HCT116 (cell line): ENCODE measurements at regions not wholly inside any gene's neighbourhood (a gene's known extent, or its start where the extent isn't known, plus 50 kb on each side); places are given as distances from the start of the nearest gene placed in this dataset.

ENCODE experiments used
- ATAC-seq: fragments of 200-7000 bp; cut with Tn5 transposase; 2 replicates; pipeline ENCODE4 v1.9.1; 2020; ENCODE audit warnings: mild to moderate bottlenecking, moderate library complexity
- BruUV-seq: library from RNA; stranded (reverse); fragments of 400-500 nt; replicated peaks from 2 replicates; lab custom pipeline; 2021; lab: Mats Ljungman, UMichigan
- CTCF ChIA-PET: fragments of 300-600 bp; sonication (Branson Sonifier 250); formaldehyde crosslinking; loops from one replicate; lab custom pipeline; 2021; ENCODE audit warnings: antibody characterized with exemption; lab: Charles Lee
- POLR2A ChIA-PET: fragments of 300-600, 350-600 bp; sonication (Branson Sonifier 250); formaldehyde crosslinking; loops from one replicate; lab custom pipeline; 2021; ENCODE audit warnings: antibody characterized with exemption; lab: Charles Lee
- RAD21 ChIA-PET, 2 experiments: fragments of 300-600 bp; sonication (Branson Sonifier 250); formaldehyde crosslinking; loops; one replicate each; lab custom pipeline; 2023; ENCODE audit warnings: low total read pairs in 2 of 2; ENCODE audit not compliant: uncharacterized antibody in 2 of 2, unreplicated experiment in 2 of 2, low non-redundant PET in 1 of 2; lab: Charles Lee
- DNase-seq: peaks from one replicate; pipeline ENCODE4 v3.0.0-alpha.2; 2010; ENCODE audit warnings: low read depth, low spot score
- H2AFZ ChIP-seq: fragments of 200-600 bp; shearing (Covaris generic), sonication (generic); 2 replicates; pipeline ENCODE4 v1.6.1; 2017; ENCODE audit warnings: low read depth, mixed run types, mixed read lengths, antibody characterized with exemption, low read length; ENCODE audit not compliant: poor library complexity, severe bottlenecking
- H3K27ac ChIP-seq: 2 replicates; pipeline ENCODE4 v1.5.1; 2012; ENCODE audit warnings: low read depth, low read length
- H3K27me3 ChIP-seq: fragments of 200-600 bp; sonication (generic); 2 replicates; pipeline ENCODE4 v1.6.1; 2016; ENCODE audit warnings: mixed run types, low read length, mixed read lengths; ENCODE audit not compliant: insufficient read depth
- H3K36me3 ChIP-seq, 2 experiments: fragments of 200-500 bp in 1 of 2; fragments of 200-600 bp in 1 of 2; sonication (Bioruptor generic) in 1 of 2; sonication (generic) in 1 of 2; 2 replicates each; pipeline versions ENCODE4 v1.5.1 to v1.6.1; 2014 to 2016; ENCODE audit warnings: low read length in 2 of 2, inconsistent platforms in 1 of 2, mixed read lengths in 1 of 2, mixed run types in 1 of 2; ENCODE audit not compliant: insufficient read depth in 2 of 2, control insufficient read depth in 1 of 2
- H3K4me1 ChIP-seq, 2 experiments: fragments of 200-600 bp in 1 of 2; sonication (generic) in 1 of 2; 2 replicates each; pipeline versions ENCODE4 v1.5.1 to v1.6.1; 2012 to 2017; ENCODE audit warnings: low read length in 2 of 2, inconsistent platforms in 1 of 2, mild to moderate bottlenecking in 1 of 2, mixed read lengths in 1 of 2, mixed run types in 1 of 2, moderate library complexity in 1 of 2; ENCODE audit not compliant: insufficient read depth in 2 of 2, control insufficient read depth in 1 of 2
- H3K4me2 ChIP-seq: fragments of 200-600 bp; sonication (generic); 2 replicates; pipeline ENCODE4 v1.6.1; 2017; ENCODE audit warnings: mixed run types, low read length, mixed read lengths
- H3K4me3 ChIP-seq, 2 experiments: fragments of 200-600 bp in 1 of 2; sonication (generic) in 1 of 2; replicated peaks in 1 of 2; 2 replicates each; pipeline ENCODE4 v1.5.1; 2011 to 2016; ENCODE audit warnings: low read length in 2 of 2, control low read depth in 1 of 2, low read depth in 1 of 2, mild to moderate bottlenecking in 1 of 2, mixed read lengths in 1 of 2, mixed run types in 1 of 2
- H3K79me2 ChIP-seq: fragments of 200-600 bp; sonication (generic); 2 replicates; pipeline ENCODE4 v1.6.1; 2017; ENCODE audit warnings: mild to moderate bottlenecking, mixed run types, low read length, moderate library complexity, mixed read lengths; ENCODE audit not compliant: insufficient read depth
- H3K9ac ChIP-seq: fragments of 200-600 bp; sonication (generic); 2 replicates; pipeline ENCODE4 v1.6.1; 2016; ENCODE audit warnings: low read length, mixed read lengths
- H3K9me2 ChIP-seq: fragments of 200-600 bp; sonication (generic), shearing (Covaris generic); 2 replicates; pipeline ENCODE4 v1.6.1; 2017; ENCODE audit warnings: mixed run types, mild to moderate bottlenecking, moderate library complexity; ENCODE audit not compliant: insufficient read depth
- H3K9me3 ChIP-seq, 2 experiments: fragments of 200-500 bp in 1 of 2; fragments of 200-600 bp in 1 of 2; sonication (Bioruptor generic) in 1 of 2; sonication (generic) in 1 of 2; 2 replicates each; pipeline ENCODE4 v1.6.1; 2014 to 2017; ENCODE audit warnings: low read length in 2 of 2, mixed read lengths in 2 of 2, inconsistent platforms in 1 of 2, low read depth in 1 of 2, mild to moderate bottlenecking in 1 of 2, mixed run types in 1 of 2, moderate library complexity in 1 of 2; ENCODE audit not compliant: control insufficient read depth in 1 of 2, insufficient read depth in 1 of 2
- H4K20me1 ChIP-seq: fragments of 200-600 bp; sonication (generic), shearing (Covaris generic); 2 replicates; pipeline ENCODE4 v1.6.1; 2017; ENCODE audit warnings: mixed run types, mild to moderate bottlenecking, moderate library complexity; ENCODE audit not compliant: insufficient read depth
- ATF3 ChIP-seq: IDR thresholded peaks from 2 replicates; pipeline ENCODE4 v1.6.1; 2012
- CEBPB ChIP-seq: IDR thresholded peaks from 2 replicates; pipeline ENCODE4 v1.6.1; 2012; ENCODE audit warnings: low read depth
- CTCF ChIP-seq, 3 experiments: fragments of 200-600 bp in 1 of 3; sonication (generic) in 1 of 3; IDR thresholded peaks in 2 of 3; conservative IDR thresholded peaks in 1 of 3; 2 replicates each; pipeline ENCODE4 v1.5.1; 2012 to 2017; ENCODE audit warnings: low read depth in 2 of 3, low read length in 2 of 3, antibody characterized with exemption in 1 of 3, borderline replicate concordance in 1 of 3, control low read depth in 1 of 3, mild to moderate bottlenecking in 1 of 3, mixed read lengths in 1 of 3, mixed run types in 1 of 3, moderate library complexity in 1 of 3; ENCODE audit not compliant: insufficient read depth in 1 of 3
- EZH2 ChIP-seq: fragments of 200-600 bp; sonication (generic); IDR thresholded peaks from 2 replicates; pipeline ENCODE4 v1.6.1; 2017; ENCODE audit warnings: antibody characterized with exemption, mixed run types
- MAX ChIP-seq: IDR thresholded peaks from 2 replicates; pipeline ENCODE4 v1.6.1; 2012
- POLR2A ChIP-seq: IDR thresholded peaks from 2 replicates; pipeline ENCODE4 v1.7.0; 2011; ENCODE audit warnings: borderline replicate concordance; ENCODE audit not compliant: insufficient read depth, insufficient read length; ENCODE audit errors: extremely low read depth
- POLR2AphosphoS5 ChIP-seq: IDR thresholded peaks from 2 replicates; pipeline ENCODE4 v1.6.1; 2011; ENCODE audit warnings: mild to moderate bottlenecking, low read depth, low read length, moderate library complexity
- REST ChIP-seq: IDR thresholded peaks from 2 replicates; pipeline ENCODE4 v1.6.1; 2012; ENCODE audit warnings: low read depth
- SRF ChIP-seq: IDR thresholded peaks from 2 replicates; pipeline ENCODE4 v1.6.1; 2012; ENCODE audit warnings: low read depth
- TCF7L2 ChIP-seq: IDR thresholded peaks from 2 replicates; pipeline ENCODE4 v1.7.0; 2011; ENCODE audit warnings: borderline replicate concordance, inconsistent platforms; ENCODE audit not compliant: insufficient read depth, insufficient read length; ENCODE audit errors: extremely low read depth
- ZNF274 ChIP-seq: fragments of 200-500 bp; sonication (Bioruptor generic); IDR thresholded peaks from 2 replicates; pipeline ENCODE4 v1.6.1; 2014; ENCODE audit warnings: mild to moderate bottlenecking, low read depth, low read length, inconsistent platforms
- intact Hi-C: fragments of 100-400 bp; cut with micrococcal nuclease; formaldehyde crosslinking; loops from 2 replicates; pipeline ENCODE4 v1.10.0; 2022

- no peak for TF ChIP-seq ATF3
- TF ChIP-seq SRF, result no peak
- TF ChIP-seq MAX, result no peak
- TF ChIP-seq EZH2, result no peak
- no peak for TF ChIP-seq ZNF274
- TF ChIP-seq, all 23 proteins: peak for 0
- H3K9me2 ChIP-seq, result no peaks in the 10 kb centered on the region
- RAD21 ChIA-PET, result interaction anchor here in 1 of 2 experiments (0.7 kb wide), 1 partner anchor 676 kb away, joined by 3 read pairs; no protein-coding TSS in a partner anchor
- H3K27ac ChIP-seq, result no peak overlapping the region
- CTCF ChIA-PET, result no interaction called here
- no peak for ATAC-seq
- DNase-seq, result no peak
- no peaks in the 10 kb centered on the region for H3K79me2 ChIP-seq
- BruUV-seq, result no TSS peak
- POLR2A ChIA-PET, result interaction anchor here (0.7 kb wide), 2 partner anchors 28 to 245 kb away, joined by 3 read pairs; no protein-coding TSS in a partner anchor
- no peak overlapping the region for H3K4me2 ChIP-seq
- H3K36me3 ChIP-seq, result no peaks in the 10 kb centered on the region
- H3K4me1 ChIP-seq, result no peaks in the 10 kb centered on the region
- no peaks in the 10 kb centered on the region for H3K9me3 ChIP-seq
- H3K9ac ChIP-seq, result no peak overlapping the region
- no peaks in the 10 kb centered on the region for H4K20me1 ChIP-seq
- H3K4me3 ChIP-seq, result no peak overlapping the region
- H3K27me3 ChIP-seq, result no peaks in the 10 kb centered on the region
- intact Hi-C loops, result no loop called here
- H2AFZ ChIP-seq, result no peak overlapping the region
Observed at GRCh38 chr15:62495670-62496614, 330.9 kb upstream of the C2CD4B start.

GRCh38 chr15:62497356-62497755 is 332.3 kb upstream of the C2CD4B start:
- H2AFZ ChIP-seq, result no peak overlapping the region

More at GRCh38 chr15:62497356-62497755, 332.3 kb upstream of the C2CD4B start:
- Histone ChIP-seq H3K4me2 (no peak overlapping the region), H3K36me3 (no peaks in the 10 kb centered on the region), H3K9me2 (no peaks in the 10 kb centered on the region), H4K20me1 (no peaks in the 10 kb centered on the region), H3K4me1 (no peaks in the 10 kb centered on the region), H3K9ac (no peak overlapping the region), H3K27me3 (no peaks in the 10 kb centered on the region), H3K4me3 (no peak overlapping the region), H3K27ac (no peak overlapping the region), H3K79me2 (no peaks in the 10 kb centered on the region), H3K9me3 (no peaks in the 10 kb centered on the region)
- POLR2A ChIA-PET, result no interaction called here
- RAD21 ChIA-PET, result no interaction called here
- TF ChIP-seq REST (no peak), CTCF (IDR thresholded peaks at IDR 0.05 in 2 of 3, conservative IDR thresholded peaks at IDR 0.05 in 1 of 3; ENCODE audit: borderline replicate concordance in 1 of 3, insufficient read depth in 1 of 3, low read depth in 2 of 3, low read length in 2 of 3) (no peak), POLR2A (no peak), CEBPB (no peak), EZH2 (no peak), TCF7L2 (no peak), POLR2AphosphoS5 (no peak)
- ATAC-seq (no peak), DNase-seq (no peak)
- intact Hi-C loops, result no loop called here
- CTCF ChIA-PET, result no interaction called here
- no TSS peak for BruUV-seq
